NB4 (cell line): ENCODE measurements at regions not wholly inside any gene's neighbourhood (a gene's known extent, or its start where the extent isn't known, plus 50 kb on each side); places are given as distances from the start of the nearest gene placed in this dataset.

Source experiments
- MYC ChIP-seq: IDR thresholded peaks from 2 replicates; pipeline ENCODE4 v1.6.1; 2011; ENCODE audit warnings: low read depth, low read length
- POLR2A ChIP-seq: IDR thresholded peaks from 2 replicates; pipeline ENCODE4 v1.6.1; 2011; ENCODE audit warnings: mild to moderate bottlenecking; ENCODE audit not compliant: insufficient read length; ENCODE audit errors: extremely low read depth
- TF ChIP-seq, protein P1 (sequence below): IDR thresholded peaks from one replicate; pipeline ENCODE4 v1.5.1; 2012; ENCODE audit warnings: low read depth, low read length
- TF ChIP-seq, protein P2 (sequence below): IDR thresholded peaks from 2 replicates; pipeline ENCODE4 v1.6.1; 2011; ENCODE audit warnings: low read depth, low read length

DNA sequence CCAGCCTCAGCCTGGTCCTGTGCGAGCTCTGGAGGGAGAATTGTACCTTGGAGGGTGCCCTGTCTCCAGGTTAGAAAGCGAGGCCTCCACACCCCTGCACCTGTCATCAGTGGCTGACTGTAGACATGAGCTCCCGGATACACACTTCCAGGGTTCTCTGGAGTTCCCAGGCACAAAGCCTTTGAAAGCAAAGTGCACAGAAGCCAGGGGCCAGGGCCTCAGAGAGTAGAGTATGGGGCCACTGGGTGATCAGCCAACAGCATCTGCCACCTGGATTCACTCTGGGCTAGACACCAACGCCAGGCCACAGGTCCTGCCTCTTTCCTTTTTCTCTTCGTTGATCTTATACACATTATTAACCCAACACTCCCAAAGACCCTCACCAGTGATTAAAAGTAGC is 239.4 kb upstream of the HDAC4 start:
- TF ChIP-seq, protein P1, sequence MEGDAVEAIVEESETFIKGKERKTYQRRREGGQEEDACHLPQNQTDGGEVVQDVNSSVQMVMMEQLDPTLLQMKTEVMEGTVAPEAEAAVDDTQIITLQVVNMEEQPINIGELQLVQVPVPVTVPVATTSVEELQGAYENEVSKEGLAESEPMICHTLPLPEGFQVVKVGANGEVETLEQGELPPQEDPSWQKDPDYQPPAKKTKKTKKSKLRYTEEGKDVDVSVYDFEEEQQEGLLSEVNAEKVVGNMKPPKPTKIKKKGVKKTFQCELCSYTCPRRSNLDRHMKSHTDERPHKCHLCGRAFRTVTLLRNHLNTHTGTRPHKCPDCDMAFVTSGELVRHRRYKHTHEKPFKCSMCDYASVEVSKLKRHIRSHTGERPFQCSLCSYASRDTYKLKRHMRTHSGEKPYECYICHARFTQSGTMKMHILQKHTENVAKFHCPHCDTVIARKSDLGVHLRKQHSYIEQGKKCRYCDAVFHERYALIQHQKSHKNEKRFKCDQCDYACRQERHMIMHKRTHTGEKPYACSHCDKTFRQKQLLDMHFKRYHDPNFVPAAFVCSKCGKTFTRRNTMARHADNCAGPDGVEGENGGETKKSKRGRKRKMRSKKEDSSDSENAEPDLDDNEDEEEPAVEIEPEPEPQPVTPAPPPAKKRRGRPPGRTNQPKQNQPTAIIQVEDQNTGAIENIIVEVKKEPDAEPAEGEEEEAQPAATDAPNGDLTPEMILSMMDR: no peak
- TF ChIP-seq POLR2A (no peak), MYC (no peak)
- TF ChIP-seq, protein P2, sequence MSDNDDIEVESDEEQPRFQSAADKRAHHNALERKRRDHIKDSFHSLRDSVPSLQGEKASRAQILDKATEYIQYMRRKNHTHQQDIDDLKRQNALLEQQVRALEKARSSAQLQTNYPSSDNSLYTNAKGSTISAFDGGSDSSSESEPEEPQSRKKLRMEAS: no peak
